H1 (cell line): ENCODE measurements at regions not wholly inside any gene's neighbourhood (a gene's known extent, or its start where the extent isn't known, plus 50 kb on each side); places are given as distances from the start of the nearest gene placed in this dataset.

Experiments
- BACH1 ChIP-seq: IDR thresholded peaks from 2 replicates; pipeline ENCODE4 v1.6.1; 2012; ENCODE audit warnings: low read length, improper control_type of control experiment
- CEBPB ChIP-seq: IDR thresholded peaks from 2 replicates; pipeline ENCODE4 v1.6.1; 2012; ENCODE audit warnings: low read depth, low read length
- CHD7 ChIP-seq: fragments of 300-600 bp; sonication (generic); IDR thresholded peaks from 2 replicates; pipeline ENCODE4 v1.7.1; 2012; ENCODE audit warnings: low read length, moderate library complexity, mild to moderate bottlenecking, inconsistent platforms; ENCODE audit not compliant: insufficient replicate concordance
- FOSL1 ChIP-seq: IDR thresholded peaks from 2 replicates; pipeline ENCODE4 v1.6.1; 2011; ENCODE audit warnings: mild to moderate bottlenecking, low read depth, low read length, moderate library complexity; ENCODE audit not compliant: insufficient read depth
- HDAC6 ChIP-seq: IDR thresholded peaks from one replicate; pipeline ENCODE4 v1.7.1; 2012; ENCODE audit warnings: low read depth, mild to moderate bottlenecking, inconsistent platforms, low read length, moderate library complexity
- JUN ChIP-seq: IDR thresholded peaks from 2 replicates; pipeline ENCODE4 v1.6.1; 2011; ENCODE audit warnings: low read depth, mild to moderate bottlenecking, improper control_type of control experiment, low read length
- JUND ChIP-seq: IDR thresholded peaks from 2 replicates; pipeline ENCODE4 v1.6.1; 2011; ENCODE audit warnings: mild to moderate bottlenecking, improper control_type of control experiment, low read length
- RAD21 ChIP-seq, 2 experiments: IDR thresholded peaks in 1 of 2; conservative IDR thresholded peaks in 1 of 2; 2 replicates each; pipeline ENCODE4 v1.6.1; 2011; ENCODE audit warnings: low read depth in 2 of 2, low read length in 2 of 2, improper control_type of control experiment in 1 of 2, inconsistent platforms in 1 of 2, mild to moderate bottlenecking in 1 of 2, moderate library complexity in 1 of 2
- SIN3A ChIP-seq, 2 experiments: IDR thresholded peaks in 1 of 2; conservative IDR thresholded peaks in 1 of 2; 2 replicates each; pipeline ENCODE4 v1.6.1; 2011 to 2012; ENCODE audit warnings: low read length in 2 of 2, improper control_type of control experiment in 1 of 2, low read depth in 1 of 2, mild to moderate bottlenecking in 1 of 2
- SIX5 ChIP-seq: IDR thresholded peaks from 2 replicates; pipeline ENCODE4 v1.6.1; 2011; ENCODE audit warnings: mild to moderate bottlenecking, low read depth, low read length
- SP1 ChIP-seq: IDR thresholded peaks from 2 replicates; pipeline ENCODE4 v1.6.1; 2011; ENCODE audit warnings: low read depth, low read length
- TBP ChIP-seq: IDR thresholded peaks from 2 replicates; pipeline ENCODE4 v1.6.1; 2011; ENCODE audit warnings: low read depth, low read length, improper control_type of control experiment

GRCh38 chr6:50187351-50187921 lies 137.7 kb upstream of the DEFB112 start (continued):
- TF ChIP-seq CHD7 (no peak), HDAC6 (no peak), SIN3A (conservative IDR thresholded peaks at IDR 0.05 in 1 of 2, IDR thresholded peaks at IDR 0.05 in 1 of 2; ENCODE audit: low read depth in 1 of 2, low read length in 2 of 2) (no peak), SP1 (no peak), SIX5 (no peak), FOSL1 (no peak), RAD21 (IDR thresholded peaks at IDR 0.05 in 1 of 2, conservative IDR thresholded peaks at IDR 0.05 in 1 of 2; ENCODE audit: low read depth in 2 of 2, low read length in 2 of 2) (no peak), JUND (no peak), BACH1 (no peak), CEBPB (no peak), JUN (no peak), TBP (no peak)
